HEK293 (cell line): ENCODE measurements at regions not wholly inside any gene's neighbourhood (a gene's known extent, or its start where the extent isn't known, plus 50 kb on each side); places are given as distances from the start of the nearest gene placed in this dataset.

Source experiments
- CTCF ChIA-PET: fragments of 350-600 bp; formaldehyde crosslinking; extraction: SDS; loops from one replicate; lab custom pipeline; 2021; ENCODE audit warnings: antibody characterized with exemption; lab: Yijun Ruan, JAX
- POLR2A ChIA-PET: fragments of 300-600 bp; formaldehyde crosslinking; extraction: SDS; loops from one replicate; lab custom pipeline; 2020; ENCODE audit warnings: antibody characterized with exemption, inconsistent platforms; lab: Yijun Ruan, JAX
- H3K27ac ChIP-seq: fragments of 200-500 bp; sonication (Bioruptor generic); 2 replicates; pipeline ENCODE4 v1.5.1; 2014; ENCODE audit warnings: low read depth, low read length, control low read depth, inconsistent platforms; ENCODE audit errors: extremely low read depth
- H3K36me3 ChIP-seq, 2 experiments: fragments of 200-500 bp in 1 of 2; sonication (Bioruptor generic) in 1 of 2; 1 replicate in 1 of 2; 2 replicates in 1 of 2; pipeline ENCODE4 v1.5.1; 2014 to 2017; ENCODE audit warnings: inconsistent platforms in 2 of 2, low read length in 2 of 2; ENCODE audit not compliant: control insufficient read depth in 2 of 2, insufficient read depth in 1 of 2
- H3K4me1 ChIP-seq: fragments of 200-500 bp; sonication (Bioruptor generic); 2 replicates; pipeline ENCODE4 v1.5.1; 2014; ENCODE audit warnings: mild to moderate bottlenecking, low read length, inconsistent platforms; ENCODE audit not compliant: control insufficient read depth, insufficient read depth
- H3K4me3 ChIP-seq: 2 replicates; pipeline ENCODE4 v1.5.1; 2011; ENCODE audit warnings: low read depth, mild to moderate bottlenecking, control low read depth, low read length, moderate library complexity
- H3K9me3 ChIP-seq: fragments of 200-500 bp; sonication (Bioruptor generic); 2 replicates; pipeline ENCODE4 v1.5.1; 2014; ENCODE audit warnings: low read depth, low read length, inconsistent platforms; ENCODE audit not compliant: control insufficient read depth, insufficient read depth
- FEZF1 ChIP-seq: fragments of 450-650 bp; formaldehyde crosslinking; IDR thresholded peaks from 2 replicates; pipeline ENCODE4 v1.5.1; 2016; ENCODE audit warnings: missing biosample characterization, missing genetic modification characterization
- MZF1 ChIP-seq: fragments of 450-650 bp; formaldehyde crosslinking; IDR thresholded peaks from 2 replicates; pipeline ENCODE4 v1.5.1; 2017; ENCODE audit warnings: missing biosample characterization, missing genetic modification characterization, borderline replicate concordance
- ZBTB20 ChIP-seq: fragments of 450-650 bp; formaldehyde crosslinking; IDR thresholded peaks from 2 replicates; pipeline ENCODE4 v1.5.1; 2016; ENCODE audit warnings: missing biosample characterization, missing genetic modification characterization
- ZEB2 ChIP-seq: fragments of 450-650 bp; formaldehyde crosslinking; IDR thresholded peaks from 2 replicates; pipeline ENCODE4 v1.5.1; 2016; ENCODE audit warnings: missing biosample characterization, missing genetic modification characterization
- ZNF114 ChIP-seq: fragments of 450-650 bp; formaldehyde crosslinking; IDR thresholded peaks from 2 replicates; pipeline ENCODE4 v1.5.0; 2017; ENCODE audit warnings: missing biosample characterization, missing genetic modification characterization
- ZNF211 ChIP-seq: fragments of 450-650 bp; formaldehyde crosslinking; IDR thresholded peaks from 2 replicates; pipeline ENCODE4 v1.5.1; 2016; ENCODE audit warnings: low read depth, missing biosample characterization, missing genetic modification characterization
- ZNF248 ChIP-seq: fragments of 450-650 bp; formaldehyde crosslinking; IDR thresholded peaks from 2 replicates; pipeline ENCODE4 v1.5.1; 2017; ENCODE audit warnings: missing biosample characterization, missing genetic modification characterization
- ZNF404 ChIP-seq: fragments of 450-650 bp; formaldehyde crosslinking; IDR thresholded peaks from 2 replicates; pipeline ENCODE4 v1.5.1; 2017; ENCODE audit warnings: missing biosample characterization, missing genetic modification characterization
- ZNF529 ChIP-seq: fragments of 450-650 bp; formaldehyde crosslinking; IDR thresholded peaks from 2 replicates; pipeline ENCODE4 v1.5.1; 2017; ENCODE audit warnings: missing genetic modification characterization, missing biosample characterization; ENCODE audit not compliant: insufficient replicate concordance
- ZNF600 ChIP-seq: fragments of 450-650 bp; formaldehyde crosslinking; IDR thresholded peaks from 2 replicates; pipeline ENCODE4 v1.5.1; 2016; ENCODE audit warnings: missing biosample characterization, missing genetic modification characterization
- ZNF624 ChIP-seq: fragments of 450-650 bp; formaldehyde crosslinking; IDR thresholded peaks from 2 replicates; pipeline ENCODE4 v1.5.1; 2017; ENCODE audit warnings: missing biosample characterization, missing genetic modification characterization
- ZNF629 ChIP-seq: fragments of 450-650 bp; formaldehyde crosslinking; IDR thresholded peaks from 2 replicates; pipeline ENCODE4 v1.5.1; 2017; ENCODE audit warnings: missing biosample characterization, missing genetic modification characterization
- ZNF660 ChIP-seq: fragments of 450-650 bp; IDR thresholded peaks from 2 replicates; pipeline ENCODE4 v1.5.1; 2018; ENCODE audit warnings: missing biosample characterization, mild to moderate bottlenecking, missing genetic modification characterization
- TF ChIP-seq, protein P1 (sequence below): IDR thresholded peaks from 2 replicates; pipeline ENCODE4 v1.6.1; 2011; ENCODE audit warnings: mild to moderate bottlenecking, low read depth, low read length, borderline replicate concordance
- TF ChIP-seq, protein P2 (sequence below): fragments of 450-650 bp; formaldehyde crosslinking; IDR thresholded peaks from 2 replicates; pipeline ENCODE4 v1.5.1; 2016; ENCODE audit warnings: missing biosample characterization, missing genetic modification characterization, borderline replicate concordance
- TF ChIP-seq, protein P3 (sequence below): fragments of 450-650 bp; IDR thresholded peaks from 2 replicates; pipeline ENCODE4 v1.5.1; 2018; ENCODE audit warnings: missing biosample characterization, mild to moderate bottlenecking, missing genetic modification characterization
- TF ChIP-seq, protein P4 (sequence below): fragments of 450-650 bp; formaldehyde crosslinking; IDR thresholded peaks from 2 replicates; pipeline ENCODE4 v1.5.1; 2017; ENCODE audit warnings: missing biosample characterization, missing genetic modification characterization

DNA sequence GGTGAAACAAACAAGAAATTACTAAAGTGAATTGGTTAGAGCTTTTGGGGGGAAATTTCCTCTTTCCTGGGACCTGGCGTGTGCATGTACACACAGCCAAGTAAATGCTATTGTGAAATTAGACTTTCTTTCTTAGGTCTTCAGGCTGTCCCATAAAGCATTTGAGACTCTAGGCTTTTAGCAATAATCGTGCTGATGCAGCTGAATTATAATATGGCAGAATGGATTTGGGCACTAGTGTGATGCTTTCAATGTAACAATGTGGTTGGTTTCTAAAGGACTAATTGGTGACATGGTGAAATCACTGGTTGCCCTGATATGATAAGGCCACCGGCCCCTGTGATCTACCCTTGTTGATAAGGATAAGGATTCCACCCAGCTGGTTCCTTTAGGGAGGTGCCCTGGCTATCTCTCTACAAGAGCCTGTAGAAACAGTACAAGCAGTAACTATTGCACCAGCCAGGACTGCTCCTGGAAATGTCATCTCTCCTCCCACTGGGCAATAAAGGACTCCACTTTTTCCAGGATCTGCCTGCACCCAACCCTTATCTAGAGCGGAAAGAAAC, 164.1 kb downstream of the TFAP2A start (continued):
- TF ChIP-seq, protein P1, sequence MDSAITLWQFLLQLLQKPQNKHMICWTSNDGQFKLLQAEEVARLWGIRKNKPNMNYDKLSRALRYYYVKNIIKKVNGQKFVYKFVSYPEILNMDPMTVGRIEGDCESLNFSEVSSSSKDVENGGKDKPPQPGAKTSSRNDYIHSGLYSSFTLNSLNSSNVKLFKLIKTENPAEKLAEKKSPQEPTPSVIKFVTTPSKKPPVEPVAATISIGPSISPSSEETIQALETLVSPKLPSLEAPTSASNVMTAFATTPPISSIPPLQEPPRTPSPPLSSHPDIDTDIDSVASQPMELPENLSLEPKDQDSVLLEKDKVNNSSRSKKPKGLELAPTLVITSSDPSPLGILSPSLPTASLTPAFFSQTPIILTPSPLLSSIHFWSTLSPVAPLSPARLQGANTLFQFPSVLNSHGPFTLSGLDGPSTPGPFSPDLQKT = no peak
- TF ChIP-seq FEZF1 (tag by site-specific recombination) (no peak), ZNF404 (tag by site-specific recombination) (no peak), ZBTB20 (tag by site-specific recombination) (no peak), ZNF248 (tag by site-specific recombination) (no peak), ZNF211 (tag by site-specific recombination) (no peak), ZNF624 (tag by site-specific recombination) (no peak), MZF1 (no peak)
- TF ChIP-seq, protein P2, sequence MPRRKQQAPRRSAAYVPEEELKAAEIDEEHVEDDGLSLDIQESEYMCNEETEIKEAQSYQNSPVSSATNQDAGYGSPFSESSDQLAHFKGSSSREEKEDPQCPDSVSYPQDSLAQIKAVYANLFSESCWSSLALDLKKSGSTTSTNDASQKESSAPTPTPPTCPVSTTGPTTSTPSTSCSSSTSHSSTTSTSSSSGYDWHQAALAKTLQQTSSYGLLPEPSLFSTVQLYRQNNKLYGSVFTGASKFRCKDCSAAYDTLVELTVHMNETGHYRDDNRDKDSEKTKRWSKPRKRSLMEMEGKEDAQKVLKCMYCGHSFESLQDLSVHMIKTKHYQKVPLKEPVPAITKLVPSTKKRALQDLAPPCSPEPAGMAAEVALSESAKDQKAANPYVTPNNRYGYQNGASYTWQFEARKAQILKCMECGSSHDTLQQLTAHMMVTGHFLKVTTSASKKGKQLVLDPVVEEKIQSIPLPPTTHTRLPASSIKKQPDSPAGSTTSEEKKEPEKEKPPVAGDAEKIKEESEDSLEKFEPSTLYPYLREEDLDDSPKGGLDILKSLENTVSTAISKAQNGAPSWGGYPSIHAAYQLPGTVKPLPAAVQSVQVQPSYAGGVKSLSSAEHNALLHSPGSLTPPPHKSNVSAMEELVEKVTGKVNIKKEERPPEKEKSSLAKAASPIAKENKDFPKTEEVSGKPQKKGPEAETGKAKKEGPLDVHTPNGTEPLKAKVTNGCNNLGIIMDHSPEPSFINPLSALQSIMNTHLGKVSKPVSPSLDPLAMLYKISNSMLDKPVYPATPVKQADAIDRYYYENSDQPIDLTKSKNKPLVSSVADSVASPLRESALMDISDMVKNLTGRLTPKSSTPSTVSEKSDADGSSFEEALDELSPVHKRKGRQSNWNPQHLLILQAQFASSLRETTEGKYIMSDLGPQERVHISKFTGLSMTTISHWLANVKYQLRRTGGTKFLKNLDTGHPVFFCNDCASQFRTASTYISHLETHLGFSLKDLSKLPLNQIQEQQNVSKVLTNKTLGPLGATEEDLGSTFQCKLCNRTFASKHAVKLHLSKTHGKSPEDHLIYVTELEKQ (tag by site-specific recombination) = no peak

DNA sequence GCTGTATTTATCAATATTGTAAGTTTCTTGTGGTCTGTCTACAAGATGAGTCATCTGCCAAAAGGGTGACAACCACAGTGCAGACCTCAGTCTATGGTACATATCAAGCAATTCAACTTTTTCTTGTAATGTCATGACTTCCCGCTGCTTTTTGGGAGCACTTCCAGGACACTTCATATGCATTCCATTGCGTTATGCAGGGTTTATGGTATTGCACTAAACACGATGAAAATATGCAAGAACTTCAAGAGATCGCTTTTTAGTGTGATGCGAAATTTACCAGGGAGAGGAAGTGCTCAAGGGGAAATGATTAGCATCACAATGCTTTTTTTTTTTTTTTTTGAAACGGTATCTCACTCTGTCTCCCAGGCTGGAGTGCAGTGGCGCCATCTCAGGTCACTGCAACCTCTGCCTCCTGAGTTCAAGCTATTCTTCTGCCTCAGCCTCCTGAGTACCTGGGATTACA, 166.5 kb downstream of the TFAP2A start:
- ChIA-PET CTCF (interaction anchor here (0.6 to 2.7 kb wide), 6 partner anchors 7 to 406 kb away, joined by 3 to 13 read pairs (median 4); no protein-coding TSS in a partner anchor), POLR2A (no interaction called here)
- Histone ChIP-seq H3K4me1 (no peaks in the 10 kb centered on the region), H3K4me3 (no peak overlapping the region), H3K9me3 (no peaks in the 10 kb centered on the region), H3K27ac (no peak overlapping the region), H3K36me3 (no peaks in the 10 kb centered on the region)
- TF ChIP-seq ZNF629 (tag by site-specific recombination) (peak; percentile 21; the same call in 1 of the 2 replicates), ZNF660 (tag by site-specific recombination) (no peak), ZNF600 (peak; percentile 83), ZNF114 (tag by site-specific recombination) (no peak), ZNF624 (tag by site-specific recombination) (no peak), ZNF529 (no peak), ZEB2 (tag by site-specific recombination) (peak; percentile 58)
- TF ChIP-seq, protein P3, sequence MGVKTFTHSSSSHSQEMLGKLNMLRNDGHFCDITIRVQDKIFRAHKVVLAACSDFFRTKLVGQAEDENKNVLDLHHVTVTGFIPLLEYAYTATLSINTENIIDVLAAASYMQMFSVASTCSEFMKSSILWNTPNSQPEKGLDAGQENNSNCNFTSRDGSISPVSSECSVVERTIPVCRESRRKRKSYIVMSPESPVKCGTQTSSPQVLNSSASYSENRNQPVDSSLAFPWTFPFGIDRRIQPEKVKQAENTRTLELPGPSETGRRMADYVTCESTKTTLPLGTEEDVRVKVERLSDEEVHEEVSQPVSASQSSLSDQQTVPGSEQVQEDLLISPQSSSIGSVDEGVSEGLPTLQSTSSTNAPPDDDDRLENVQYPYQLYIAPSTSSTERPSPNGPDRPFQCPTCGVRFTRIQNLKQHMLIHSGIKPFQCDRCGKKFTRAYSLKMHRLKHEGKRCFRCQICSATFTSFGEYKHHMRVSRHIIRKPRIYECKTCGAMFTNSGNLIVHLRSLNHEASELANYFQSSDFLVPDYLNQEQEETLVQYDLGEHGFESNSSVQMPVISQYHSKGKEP (tag by site-specific recombination) = peak; percentile 44; the same call in 1 of the 2 replicates
- TF ChIP-seq, protein P4, sequence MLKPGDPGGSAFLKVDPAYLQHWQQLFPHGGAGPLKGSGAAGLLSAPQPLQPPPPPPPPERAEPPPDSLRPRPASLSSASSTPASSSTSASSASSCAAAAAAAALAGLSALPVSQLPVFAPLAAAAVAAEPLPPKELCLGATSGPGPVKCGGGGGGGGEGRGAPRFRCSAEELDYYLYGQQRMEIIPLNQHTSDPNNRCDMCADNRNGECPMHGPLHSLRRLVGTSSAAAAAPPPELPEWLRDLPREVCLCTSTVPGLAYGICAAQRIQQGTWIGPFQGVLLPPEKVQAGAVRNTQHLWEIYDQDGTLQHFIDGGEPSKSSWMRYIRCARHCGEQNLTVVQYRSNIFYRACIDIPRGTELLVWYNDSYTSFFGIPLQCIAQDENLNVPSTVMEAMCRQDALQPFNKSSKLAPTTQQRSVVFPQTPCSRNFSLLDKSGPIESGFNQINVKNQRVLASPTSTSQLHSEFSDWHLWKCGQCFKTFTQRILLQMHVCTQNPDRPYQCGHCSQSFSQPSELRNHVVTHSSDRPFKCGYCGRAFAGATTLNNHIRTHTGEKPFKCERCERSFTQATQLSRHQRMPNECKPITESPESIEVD = peak; percentile 55
